Tibial artery (tissue), 4 donors: ENCODE measurements at regions not wholly inside any gene's neighbourhood (a gene's known extent, or its start where the extent isn't known, plus 50 kb on each side); places are given as distances from the start of the nearest gene placed in this dataset.

ENCODE experiments used
- DNase-seq, 2 donors: peaks; one replicate each; pipeline ENCODE4 v3.0.0-alpha.2; 2019
- H3K27ac ChIP-seq, 2 donors: fragments of 200-600 bp; sonication (generic) in 1 of 2; 1 replicate in 1 of 2; 2 replicates in 1 of 2; pipeline ENCODE4 v1.5.1; 2018 to 2019; ENCODE audit warnings: mild to moderate bottlenecking in 1 of 2
- H3K27me3 ChIP-seq, 2 donors: fragments of 200-600 bp; sonication (generic) in 1 of 2; one replicate each; pipeline versions ENCODE4 v1.5.1 to v1.6.0; 2016 to 2019
- H3K36me3 ChIP-seq, 3 donors: fragments of 200-600 bp; sonication (generic) in 2 of 3; one replicate each; pipeline ENCODE4 v1.5.1; 2016 to 2019; ENCODE audit warnings: mild to moderate bottlenecking in 2 of 3
- H3K4me1 ChIP-seq, 4 donors: fragments of 200-600 bp; sonication (generic) in 2 of 4; 1 replicate in 3 of 4; 2 replicates in 1 of 4; pipeline ENCODE4 v1.5.1; 2016 to 2019
- H3K4me3 ChIP-seq, 2 donors: fragments of 200-600 bp; sonication (generic) in 1 of 2; 1 replicate in 1 of 2; 2 replicates in 1 of 2; pipeline ENCODE4 v1.5.1; 2018 to 2019; ENCODE audit warnings: mild to moderate bottlenecking in 2 of 2
- H3K9me3 ChIP-seq, 3 donors: fragments of 200-600 bp; sonication (generic) in 1 of 3; one replicate each; pipeline ENCODE4 v1.5.1; 2016 to 2019
- CTCF ChIP-seq, 2 experiments: fragments of 200-600 bp in 1 of 2; fragments of 450-650 bp in 1 of 2; IDR thresholded peaks; one replicate each; pipeline ENCODE4 v1.5.1; 2017 to 2019; ENCODE audit warnings: antibody characterized with exemption in 2 of 2, mild to moderate bottlenecking in 1 of 2, moderate library complexity in 1 of 2
- intact Hi-C: fragments of 100-400 bp; cut with DNase I; formaldehyde crosslinking; loops from one replicate; pipeline ENCODE4 v1.15.0; 2023; ENCODE audit warnings: low total_unique reads

DNA sequence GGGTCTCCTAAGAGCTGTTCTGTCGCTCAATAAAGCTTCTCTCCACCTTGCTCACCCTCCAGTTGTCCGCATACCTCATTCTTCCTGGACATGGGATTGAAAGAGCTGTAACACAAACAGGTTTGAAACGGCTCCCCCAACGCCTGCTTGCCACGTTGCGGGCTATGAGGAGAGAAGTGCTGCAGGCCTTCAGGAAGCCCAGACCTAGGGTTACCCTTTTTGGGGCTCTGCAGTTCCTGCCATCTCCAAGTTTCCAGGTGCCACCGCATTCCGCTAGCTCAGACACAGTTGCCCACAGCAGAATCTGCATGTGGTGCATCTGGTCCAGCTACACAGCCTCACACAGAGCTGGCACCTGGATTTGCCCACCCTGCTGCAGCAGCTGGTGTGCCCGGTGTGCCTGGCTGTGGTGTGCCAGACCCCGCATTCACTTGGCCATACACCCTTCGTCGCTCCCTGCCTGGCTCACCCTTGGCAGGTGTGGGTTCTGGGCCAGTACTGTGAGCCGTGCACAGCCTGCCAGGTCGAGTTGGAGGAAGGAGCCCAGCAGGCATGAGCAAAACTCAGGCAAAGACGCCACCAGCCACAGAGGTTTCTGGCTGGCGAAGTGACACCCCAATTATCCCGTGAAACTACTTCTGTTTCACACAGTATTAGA, 253.2 kb upstream of the SEMA3A start:
- intact Hi-C loops: no loop called here
- H3K4me1 ChIP-seq: no peaks in the 10 kb centered on the region
- DNase-seq: no peak
- no peak overlapping the region for H3K27ac ChIP-seq
- no peak overlapping the region for H3K4me3 ChIP-seq
- no peaks in the 10 kb centered on the region for H3K9me3 ChIP-seq
- TF ChIP-seq CTCF (IDR thresholded peaks at IDR 0.05): no peak
- H3K27me3 ChIP-seq: no peaks in the 10 kb centered on the region
- H3K36me3 ChIP-seq: no peaks in the 10 kb centered on the region

GRCh38 chr7:84446991-84447480, 252.4 kb upstream of the SEMA3A start:
- intact Hi-C loops: no loop called here
- Histone ChIP-seq H3K4me1 (no peaks in the 10 kb centered on the region), H3K36me3 (no peaks in the 10 kb centered on the region), H3K4me3 (no peak overlapping the region), H3K27ac (no peak overlapping the region), H3K27me3 (no peaks in the 10 kb centered on the region), H3K9me3 (no peaks in the 10 kb centered on the region)
- no peak for TF ChIP-seq CTCF (IDR thresholded peaks at IDR 0.05)
- no peak for DNase-seq

GRCh38 chr7:84425702-84426259, 231.2 kb upstream of the SEMA3A start:
- no peak for DNase-seq
- H3K9me3 ChIP-seq: peaks cover 0 to 10% (median 0%) of the 10 kb centered on the region in 3 donors
- intact Hi-C loops: no loop called here

GRCh38 chr7:84422790-84423189, 228.2 kb upstream of the SEMA3A start:
- H3K27ac ChIP-seq: no peak overlapping the region
- DNase-seq: no peak
- H3K36me3 ChIP-seq: no peaks in the 10 kb centered on the region
- peaks cover 0 to 21% (median 3%) of the 10 kb centered on the region in 3 donors for H3K9me3 ChIP-seq
- intact Hi-C loops: no loop called here
- TF ChIP-seq CTCF (IDR thresholded peaks at IDR 0.05): no peak
- H3K4me1 ChIP-seq: no peaks in the 10 kb centered on the region
- no peaks in the 10 kb centered on the region for H3K27me3 ChIP-seq
- H3K4me3 ChIP-seq: no peak overlapping the region

More at GRCh38 chr7:84425702-84426259, 231.2 kb upstream of the SEMA3A start:
- H3K36me3 ChIP-seq: no peaks in the 10 kb centered on the region
- H3K27ac ChIP-seq: no peak overlapping the region
- TF ChIP-seq CTCF (IDR thresholded peaks at IDR 0.05): no peak
- no peak overlapping the region for H3K4me3 ChIP-seq
- no peaks in the 10 kb centered on the region for H3K27me3 ChIP-seq
- no peaks in the 10 kb centered on the region for H3K4me1 ChIP-seq

- no peak for DNase-seq
- no peak for TF ChIP-seq CTCF (IDR thresholded peaks at IDR 0.05)
- H3K4me1 ChIP-seq: no peaks in the 10 kb centered on the region
- intact Hi-C loops: no loop called here
- H3K9me3 ChIP-seq: no peaks in the 10 kb centered on the region
- H3K27ac ChIP-seq: no peak overlapping the region
- no peaks in the 10 kb centered on the region for H3K27me3 ChIP-seq
- H3K4me3 ChIP-seq: no peak overlapping the region
- no peaks in the 10 kb centered on the region for H3K36me3 ChIP-seq
These were observed 217.8 kb upstream of the SEMA3A start for GRCh38 chr7:84412161-84412969.
